MM.1S (cell line): ENCODE measurements at regions not wholly inside any gene's neighbourhood (a gene's known extent, or its start where the extent isn't known, plus 50 kb on each side); places are given as distances from the start of the nearest gene placed in this dataset.
A peak's percentile ranks its signal among the peaks of the same experiment; 100 is the strongest.

Source experiments
- DNase-seq: peaks from one replicate; pipeline ENCODE4 v3.0.0-alpha.2; 2015
- H2AFZ ChIP-seq: fragments of 300-600 bp; sonication (generic); 2 replicates; pipeline ENCODE4 v1.6.0; 2016; ENCODE audit warnings: antibody characterized with exemption, low read length
- H3F3A ChIP-seq: fragments of 300-600 bp; sonication (generic); 2 replicates; pipeline ENCODE4 v1.6.1; 2016; ENCODE audit warnings: mild to moderate bottlenecking, antibody characterized with exemption, low read length, moderate library complexity, mixed read lengths; ENCODE audit not compliant: insufficient read depth
- H3K27ac ChIP-seq: fragments of 300-600 bp; sonication (generic); 2 replicates; pipeline ENCODE4 v1.5.1; 2016; ENCODE audit warnings: mild to moderate bottlenecking, low read length
- H3K27me3 ChIP-seq: fragments of 300-600 bp; sonication (generic); replicated peaks from 2 replicates; pipeline ENCODE4 v1.6.0; 2016; ENCODE audit warnings: low read length; ENCODE audit not compliant: insufficient read depth
- H3K36me3 ChIP-seq: fragments of 300-600 bp; sonication (generic); replicated peaks from 2 replicates; pipeline ENCODE4 v1.6.1; 2016; ENCODE audit warnings: mild to moderate bottlenecking, low read length, mixed read lengths; ENCODE audit not compliant: insufficient read depth
- H3K4me1 ChIP-seq: fragments of 300-600 bp; sonication (generic); 2 replicates; pipeline ENCODE4 v1.6.1; 2016; ENCODE audit warnings: low read length, mixed read lengths
- H3K4me2 ChIP-seq: fragments of 300-600 bp; sonication (generic); 2 replicates; pipeline ENCODE4 v1.6.0; 2016; ENCODE audit warnings: low read depth, low read length
- H3K4me3 ChIP-seq: fragments of 300-600 bp; sonication (generic); 2 replicates; pipeline ENCODE4 v1.5.1; 2016; ENCODE audit warnings: low read length, mixed read lengths
- H3K79me2 ChIP-seq: fragments of 300-600 bp; sonication (generic); 2 replicates; pipeline ENCODE4 v1.6.1; 2016; ENCODE audit warnings: mixed run types, low read length, mixed read lengths
- H3K9ac ChIP-seq: fragments of 300-600 bp; sonication (generic); 2 replicates; pipeline ENCODE4 v1.6.1; 2016; ENCODE audit warnings: low read length, mixed read lengths
- H3K9me2 ChIP-seq: fragments of 300-600 bp; sonication (generic); replicated peaks from 2 replicates; pipeline ENCODE4 v1.6.1; 2016; ENCODE audit warnings: mild to moderate bottlenecking, low read length, mixed read lengths; ENCODE audit not compliant: insufficient read depth
- H3K9me3 ChIP-seq: fragments of 300-600 bp; sonication (generic); replicated peaks from 2 replicates; pipeline ENCODE4 v1.6.1; 2016; ENCODE audit warnings: mild to moderate bottlenecking, low read length, mixed read lengths; ENCODE audit not compliant: insufficient read depth
- H4K20me1 ChIP-seq: fragments of 300-600 bp; sonication (generic); 2 replicates; pipeline ENCODE4 v1.6.1; 2016; ENCODE audit warnings: mild to moderate bottlenecking, low read length, moderate library complexity, mixed read lengths; ENCODE audit not compliant: insufficient read depth
- EZH2 ChIP-seq: fragments of 300-600 bp; sonication (generic); optimal IDR thresholded peaks from 2 replicates; pipeline ENCODE3; 2017; ENCODE audit warnings: low read depth, mild to moderate bottlenecking, antibody characterized with exemption, low read length, mixed read lengths
- EZH2phosphoT487 ChIP-seq: fragments of 300-600 bp; sonication (generic); IDR thresholded peaks from 2 replicates; pipeline ENCODE4 v1.6.1; 2018; ENCODE audit warnings: antibody characterized with exemption, low read length
- TF ChIP-seq, protein P1 (sequence below): fragments of 300-600 bp; sonication (generic); IDR thresholded peaks from 2 replicates; pipeline ENCODE4 v1.5.1; 2016; ENCODE audit warnings: antibody characterized with exemption, low read length, mixed read lengths

GRCh38 chr13:47598340-47598911 lies 402.6 kb downstream of the SUCLA2 start:
- H3K9me3 ChIP-seq, result no peaks in the 10 kb centered on the region
- TF ChIP-seq, protein P1, sequence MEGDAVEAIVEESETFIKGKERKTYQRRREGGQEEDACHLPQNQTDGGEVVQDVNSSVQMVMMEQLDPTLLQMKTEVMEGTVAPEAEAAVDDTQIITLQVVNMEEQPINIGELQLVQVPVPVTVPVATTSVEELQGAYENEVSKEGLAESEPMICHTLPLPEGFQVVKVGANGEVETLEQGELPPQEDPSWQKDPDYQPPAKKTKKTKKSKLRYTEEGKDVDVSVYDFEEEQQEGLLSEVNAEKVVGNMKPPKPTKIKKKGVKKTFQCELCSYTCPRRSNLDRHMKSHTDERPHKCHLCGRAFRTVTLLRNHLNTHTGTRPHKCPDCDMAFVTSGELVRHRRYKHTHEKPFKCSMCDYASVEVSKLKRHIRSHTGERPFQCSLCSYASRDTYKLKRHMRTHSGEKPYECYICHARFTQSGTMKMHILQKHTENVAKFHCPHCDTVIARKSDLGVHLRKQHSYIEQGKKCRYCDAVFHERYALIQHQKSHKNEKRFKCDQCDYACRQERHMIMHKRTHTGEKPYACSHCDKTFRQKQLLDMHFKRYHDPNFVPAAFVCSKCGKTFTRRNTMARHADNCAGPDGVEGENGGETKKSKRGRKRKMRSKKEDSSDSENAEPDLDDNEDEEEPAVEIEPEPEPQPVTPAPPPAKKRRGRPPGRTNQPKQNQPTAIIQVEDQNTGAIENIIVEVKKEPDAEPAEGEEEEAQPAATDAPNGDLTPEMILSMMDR, result peak; percentile 17; the same call in 1 of the 2 replicates
- no peak for TF ChIP-seq EZH2phosphoT487
- TF ChIP-seq EZH2, result no peak
- no peaks in the 10 kb centered on the region for H3K79me2 ChIP-seq
- H2AFZ ChIP-seq, result no peak overlapping the region
- no peaks in the 10 kb centered on the region for H3F3A ChIP-seq
- H3K27me3 ChIP-seq, result no peaks in the 10 kb centered on the region
- H3K9me2 ChIP-seq, result no peaks in the 10 kb centered on the region
- H3K9ac ChIP-seq, result no peak overlapping the region
- no peak overlapping the region for H3K27ac ChIP-seq
- H3K4me3 ChIP-seq, result no peak overlapping the region
- H4K20me1 ChIP-seq, result no peaks in the 10 kb centered on the region
- H3K4me1 ChIP-seq, result no peaks in the 10 kb centered on the region
- DNase-seq, result no peak
- H3K36me3 ChIP-seq, result no peaks in the 10 kb centered on the region
- H3K4me2 ChIP-seq, result no peak overlapping the region

GRCh38 chr13:47594833-47595232 lies 406.2 kb downstream of the SUCLA2 start:
- no peak overlapping the region for H3K4me3 ChIP-seq
- TF ChIP-seq, protein P1, result 0 out of 2 replicates have a peak, but pooled peaks have one; percentile 11
- TF ChIP-seq EZH2 (no peak), EZH2phosphoT487 (no peak)
- no peak overlapping the region for H3K27ac ChIP-seq
- no peaks in the 10 kb centered on the region for H3K9me2 ChIP-seq
- no peaks in the 10 kb centered on the region for H3K4me1 ChIP-seq
- H3K79me2 ChIP-seq, result no peaks in the 10 kb centered on the region
- no peaks in the 10 kb centered on the region for H3F3A ChIP-seq
- H4K20me1 ChIP-seq, result no peaks in the 10 kb centered on the region
- no peak for DNase-seq
- H3K4me2 ChIP-seq, result no peak overlapping the region
- H2AFZ ChIP-seq, result no peak overlapping the region
- H3K27me3 ChIP-seq, result no peaks in the 10 kb centered on the region
- H3K9me3 ChIP-seq, result no peaks in the 10 kb centered on the region
- no peaks in the 10 kb centered on the region for H3K36me3 ChIP-seq
- H3K9ac ChIP-seq, result no peak overlapping the region

GRCh38 chr13:47592256-47592655 lies 408.8 kb downstream of the SUCLA2 start:
- Histone ChIP-seq H2AFZ (no peak overlapping the region), H3K9ac (no peak overlapping the region), H3K27me3 (no peaks in the 10 kb centered on the region), H3K36me3 (no peaks in the 10 kb centered on the region), H3K9me2 (no peaks in the 10 kb centered on the region), H3K4me2 (no peak overlapping the region), H3K4me3 (no peak overlapping the region), H3K9me3 (no peaks in the 10 kb centered on the region), H3K27ac (no peak overlapping the region), H3K4me1 (no peaks in the 10 kb centered on the region), H3K79me2 (no peaks in the 10 kb centered on the region), H3F3A (no peaks in the 10 kb centered on the region), H4K20me1 (no peaks in the 10 kb centered on the region)
- no peak for TF ChIP-seq EZH2phosphoT487
- TF ChIP-seq, protein P1, result no peak
- no peak for TF ChIP-seq EZH2
- no peak for DNase-seq
